ENCODE measurements at regions not wholly inside any gene's neighbourhood (a gene's known extent, or its start where the extent isn't known, plus 50 kb on each side); places are given as distances from the start of the nearest gene placed in this dataset.

DNA sequence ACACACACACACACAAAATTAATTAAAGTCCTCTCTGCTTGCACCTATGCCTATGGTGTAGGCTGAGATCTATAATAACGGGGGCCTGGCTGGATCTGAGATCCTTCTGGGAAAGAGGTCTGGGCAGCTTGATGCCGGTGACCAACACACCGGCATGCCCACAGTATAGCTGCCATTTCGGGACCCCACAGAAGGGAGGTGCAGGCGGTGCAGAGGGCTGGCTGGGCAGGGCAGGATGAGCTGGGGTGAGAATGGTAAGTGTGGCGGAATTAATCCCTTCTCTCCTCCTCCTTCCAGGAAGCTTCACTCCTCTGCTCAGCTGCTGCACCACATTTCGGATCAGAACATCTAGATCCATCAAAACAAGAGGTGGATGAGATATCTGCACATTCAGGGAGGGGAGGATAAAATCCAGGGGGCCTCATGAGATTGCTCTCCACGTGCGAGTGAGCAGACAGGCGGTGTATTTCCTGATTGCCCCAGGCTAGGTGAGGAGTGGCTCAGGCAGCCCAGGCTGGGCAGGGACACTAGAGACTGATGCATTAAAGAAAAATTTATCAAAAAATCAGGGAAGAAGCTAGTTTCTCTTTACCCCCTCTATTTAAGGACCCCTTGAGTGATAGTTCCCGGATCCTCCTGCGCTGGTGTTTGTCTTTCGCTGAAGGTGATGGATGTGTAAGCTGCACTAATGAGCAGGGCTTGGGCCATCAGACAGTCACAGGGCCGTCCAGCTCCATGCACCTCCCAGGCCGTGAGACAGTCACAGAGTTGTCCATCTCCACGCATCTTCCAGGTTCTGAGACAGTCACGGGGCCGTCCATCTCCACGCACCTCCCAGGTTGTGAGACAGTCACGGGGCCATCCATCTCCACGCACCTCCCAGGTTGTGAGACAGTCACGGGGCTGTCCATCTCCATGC lies 449.9 kb downstream of the PTPRU start:
- TF ChIP-seq, protein P1, sequence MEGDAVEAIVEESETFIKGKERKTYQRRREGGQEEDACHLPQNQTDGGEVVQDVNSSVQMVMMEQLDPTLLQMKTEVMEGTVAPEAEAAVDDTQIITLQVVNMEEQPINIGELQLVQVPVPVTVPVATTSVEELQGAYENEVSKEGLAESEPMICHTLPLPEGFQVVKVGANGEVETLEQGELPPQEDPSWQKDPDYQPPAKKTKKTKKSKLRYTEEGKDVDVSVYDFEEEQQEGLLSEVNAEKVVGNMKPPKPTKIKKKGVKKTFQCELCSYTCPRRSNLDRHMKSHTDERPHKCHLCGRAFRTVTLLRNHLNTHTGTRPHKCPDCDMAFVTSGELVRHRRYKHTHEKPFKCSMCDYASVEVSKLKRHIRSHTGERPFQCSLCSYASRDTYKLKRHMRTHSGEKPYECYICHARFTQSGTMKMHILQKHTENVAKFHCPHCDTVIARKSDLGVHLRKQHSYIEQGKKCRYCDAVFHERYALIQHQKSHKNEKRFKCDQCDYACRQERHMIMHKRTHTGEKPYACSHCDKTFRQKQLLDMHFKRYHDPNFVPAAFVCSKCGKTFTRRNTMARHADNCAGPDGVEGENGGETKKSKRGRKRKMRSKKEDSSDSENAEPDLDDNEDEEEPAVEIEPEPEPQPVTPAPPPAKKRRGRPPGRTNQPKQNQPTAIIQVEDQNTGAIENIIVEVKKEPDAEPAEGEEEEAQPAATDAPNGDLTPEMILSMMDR (conservative IDR thresholded peaks at IDR 0.05; ENCODE audit: low read length), result no peak
- TF ChIP-seq EZH2phosphoT487 (IDR thresholded peaks at IDR 0.05; ENCODE audit: borderline replicate concordance), result no peak
